Cerebellar cortex (tissue), 1 donor: ENCODE measurements at regions not wholly inside any gene's neighbourhood (a gene's known extent, or its start where the extent isn't known, plus 50 kb on each side); places are given as distances from the start of the nearest gene placed in this dataset.

Experiments used
- DNase-seq: peaks from one replicate; pipeline ENCODE4 v3.0.0-alpha.2; 2015; ENCODE audit warnings: low spot score

GRCh38 chr18:50475538-50476193 lies 84.2 kb upstream of the MAPK4 start:
- no peak for DNase-seq

- no peak for DNase-seq
These were observed 67.8 kb upstream of the MAPK4 start for GRCh38 chr18:50492097-50492496.

GRCh38 chr18:50494569-50494968 lies 65.3 kb upstream of the MAPK4 start:
- no peak for DNase-seq

GRCh38 chr18:50506362-50506761 lies 53.5 kb upstream of the MAPK4 start:
- DNase-seq: no peak

- DNase-seq: peak; percentile 78
These were observed 52.7 kb upstream of the MAPK4 start for GRCh38 chr18:50507120-50507590.

GRCh38 chr18:50508228-50508627 lies 51.7 kb upstream of the MAPK4 start:
- no peak for DNase-seq

- peak; percentile 11 for DNase-seq
These were observed 50.9 kb upstream of the MAPK4 start for GRCh38 chr18:50509012-50509411.
